GM19351 (cell line): ENCODE measurements at regions not wholly inside any gene's neighbourhood (a gene's known extent, or its start where the extent isn't known, plus 50 kb on each side); places are given as distances from the start of the nearest gene placed in this dataset.

Source experiments
- ATAC-seq: cut with Tn5 transposase; IDR thresholded peaks from one replicate; pipeline ENCODE4 v1.9.1; 2021; ENCODE audit warnings: mild to moderate bottlenecking, moderate library complexity; ENCODE audit not compliant: unreplicated experiment

GRCh38 chr3:68328049-68328448 is 604.3 kb downstream of the TAFA4 start:
- ATAC-seq = no peak

- ATAC-seq = no peak
Measured at GRCh38 chr3:68315964-68316363, 616.4 kb downstream of the TAFA4 start.

GRCh38 chr3:68315546-68315945 is 616.8 kb downstream of the TAFA4 start:
- no peak for ATAC-seq

GRCh38 chr3:68306571-68306970 is 625.8 kb downstream of the TAFA4 start:
- no peak for ATAC-seq

GRCh38 chr3:68295457-68295856 is 636.9 kb downstream of the TAFA4 start:
- ATAC-seq = no peak

- no peak for ATAC-seq
Measured at GRCh38 chr3:68290333-68290732, 635.9 kb upstream of the SUCLG2 start.

GRCh38 chr3:68288085-68288484 is 633.7 kb upstream of the SUCLG2 start:
- no peak for ATAC-seq

GRCh38 chr3:68287101-68287500 is 632.7 kb upstream of the SUCLG2 start:
- ATAC-seq = no peak

- ATAC-seq = no peak
Measured at GRCh38 chr3:68274286-68274685, 619.9 kb upstream of the SUCLG2 start.

GRCh38 chr3:68271145-68271544 is 616.7 kb upstream of the SUCLG2 start:
- no peak for ATAC-seq

- ATAC-seq = no peak
Measured at GRCh38 chr3:68256635-68257223, 602.3 kb upstream of the SUCLG2 start.

GRCh38 chr3:68249265-68249664 is 594.9 kb upstream of the SUCLG2 start:
- no peak for ATAC-seq

- no peak for ATAC-seq
Measured at GRCh38 chr3:68242606-68243005, 588.2 kb upstream of the SUCLG2 start.

- no peak for ATAC-seq
Measured at GRCh38 chr3:68239542-68239941, 585.1 kb upstream of the SUCLG2 start.

GRCh38 chr3:68234076-68234780 is 579.8 kb upstream of the SUCLG2 start:
- no peak for ATAC-seq

- no peak for ATAC-seq
Measured at GRCh38 chr3:68228856-68229255, 574.4 kb upstream of the SUCLG2 start.

GRCh38 chr3:68220832-68221231 is 566.4 kb upstream of the SUCLG2 start:
- ATAC-seq = no peak

GRCh38 chr3:68211637-68212036 is 557.2 kb upstream of the SUCLG2 start:
- ATAC-seq = no peak

- ATAC-seq = no peak
Measured at GRCh38 chr3:68210635-68211034, 556.2 kb upstream of the SUCLG2 start.

- no peak for ATAC-seq
Measured at GRCh38 chr3:68207327-68207726, 552.9 kb upstream of the SUCLG2 start.

- no peak for ATAC-seq
Measured at GRCh38 chr3:68206524-68207117, 552.2 kb upstream of the SUCLG2 start.

GRCh38 chr3:68186733-68187132 is 532.3 kb upstream of the SUCLG2 start:
- no peak for ATAC-seq
